Activated CD8-positive, alpha-beta memory T cell treated with anti-CD3 and anti-CD28 coated beads for 36 hours (primary cell): ENCODE measurements at regions not wholly inside any gene's neighbourhood (a gene's known extent, or its start where the extent isn't known, plus 50 kb on each side); places are given as distances from the start of the nearest gene placed in this dataset.

Source experiments
- CTCF ChIA-PET: fragments of 350-600 bp; sonication (Branson Sonifier 250); formaldehyde crosslinking; loops from one replicate; lab custom pipeline; 2021; ENCODE audit warnings: antibody characterized with exemption; lab: Charles Lee
- POLR2A ChIA-PET: fragments of 350-600 bp; sonication (Branson Sonifier 250); formaldehyde crosslinking; loops from one replicate; lab custom pipeline; 2021; ENCODE audit warnings: antibody characterized with exemption; lab: Charles Lee

- ChIA-PET CTCF (no interaction called here), POLR2A (no interaction called here)
Observed at GRCh38 chr4:4593596-4594284, 51.9 kb upstream of the STX18 start.

- ChIA-PET CTCF (no interaction called here), POLR2A (no interaction called here)
Observed at GRCh38 chr4:4592414-4592813, 50.6 kb upstream of the STX18 start.
